22Rv1 (cell line): ENCODE measurements at regions not wholly inside any gene's neighbourhood (a gene's known extent, or its start where the extent isn't known, plus 50 kb on each side); places are given as distances from the start of the nearest gene placed in this dataset.

ENCODE experiments used
- H3K27ac ChIP-seq: fragments of 450-650 bp; 2 replicates; pipeline ENCODE4 v1.5.1; 2017
- ZFX ChIP-seq: fragments of 450-650 bp; IDR thresholded peaks from 2 replicates; pipeline ENCODE4 v1.6.1; 2017; ENCODE audit warnings: antibody characterized with exemption, borderline replicate concordance
- TF ChIP-seq, protein P1 (sequence below): fragments of 450-650 bp; IDR thresholded peaks from 2 replicates; pipeline ENCODE4 v1.5.1; 2017; ENCODE audit warnings: mild to moderate bottlenecking

DNA sequence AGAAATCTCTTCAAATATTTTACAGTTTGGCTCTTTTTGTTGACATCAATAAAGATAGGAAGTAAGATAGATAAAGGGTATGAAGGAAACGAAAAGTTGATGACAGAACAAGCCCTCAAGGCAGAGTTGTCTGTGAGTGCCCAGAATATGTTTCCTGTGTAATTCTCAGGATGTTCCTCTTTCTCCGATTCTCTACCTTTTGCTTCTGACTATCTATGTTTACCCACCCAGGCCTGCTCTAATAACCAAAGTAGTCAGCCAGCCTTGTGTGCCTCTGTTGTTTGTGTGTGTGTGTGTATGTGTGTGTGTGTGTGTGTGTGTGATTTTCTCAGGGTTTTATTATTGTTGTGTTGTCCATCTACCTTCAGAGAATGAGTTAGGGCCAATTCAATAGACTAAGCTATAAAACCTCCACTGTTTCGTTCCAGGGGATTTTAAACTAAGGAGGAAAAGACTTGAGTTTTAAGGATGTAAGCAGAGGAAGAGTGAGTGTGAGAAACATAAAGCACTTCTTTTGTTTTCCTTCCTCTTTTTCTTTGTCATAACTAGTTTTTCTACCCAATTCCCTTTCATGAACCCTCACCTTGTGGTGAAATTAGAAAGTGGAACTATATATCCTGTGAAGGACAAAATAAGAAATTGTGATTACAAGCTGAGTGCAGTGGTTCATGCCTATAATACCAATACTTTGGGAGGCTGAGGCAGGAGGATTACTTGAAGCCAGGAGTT lies 627.4 kb upstream of the NR5A2 start:
- no peak overlapping the region for H3K27ac ChIP-seq
- no peak for TF ChIP-seq ZFX
- TF ChIP-seq, protein P1, sequence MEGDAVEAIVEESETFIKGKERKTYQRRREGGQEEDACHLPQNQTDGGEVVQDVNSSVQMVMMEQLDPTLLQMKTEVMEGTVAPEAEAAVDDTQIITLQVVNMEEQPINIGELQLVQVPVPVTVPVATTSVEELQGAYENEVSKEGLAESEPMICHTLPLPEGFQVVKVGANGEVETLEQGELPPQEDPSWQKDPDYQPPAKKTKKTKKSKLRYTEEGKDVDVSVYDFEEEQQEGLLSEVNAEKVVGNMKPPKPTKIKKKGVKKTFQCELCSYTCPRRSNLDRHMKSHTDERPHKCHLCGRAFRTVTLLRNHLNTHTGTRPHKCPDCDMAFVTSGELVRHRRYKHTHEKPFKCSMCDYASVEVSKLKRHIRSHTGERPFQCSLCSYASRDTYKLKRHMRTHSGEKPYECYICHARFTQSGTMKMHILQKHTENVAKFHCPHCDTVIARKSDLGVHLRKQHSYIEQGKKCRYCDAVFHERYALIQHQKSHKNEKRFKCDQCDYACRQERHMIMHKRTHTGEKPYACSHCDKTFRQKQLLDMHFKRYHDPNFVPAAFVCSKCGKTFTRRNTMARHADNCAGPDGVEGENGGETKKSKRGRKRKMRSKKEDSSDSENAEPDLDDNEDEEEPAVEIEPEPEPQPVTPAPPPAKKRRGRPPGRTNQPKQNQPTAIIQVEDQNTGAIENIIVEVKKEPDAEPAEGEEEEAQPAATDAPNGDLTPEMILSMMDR: no peak

DNA sequence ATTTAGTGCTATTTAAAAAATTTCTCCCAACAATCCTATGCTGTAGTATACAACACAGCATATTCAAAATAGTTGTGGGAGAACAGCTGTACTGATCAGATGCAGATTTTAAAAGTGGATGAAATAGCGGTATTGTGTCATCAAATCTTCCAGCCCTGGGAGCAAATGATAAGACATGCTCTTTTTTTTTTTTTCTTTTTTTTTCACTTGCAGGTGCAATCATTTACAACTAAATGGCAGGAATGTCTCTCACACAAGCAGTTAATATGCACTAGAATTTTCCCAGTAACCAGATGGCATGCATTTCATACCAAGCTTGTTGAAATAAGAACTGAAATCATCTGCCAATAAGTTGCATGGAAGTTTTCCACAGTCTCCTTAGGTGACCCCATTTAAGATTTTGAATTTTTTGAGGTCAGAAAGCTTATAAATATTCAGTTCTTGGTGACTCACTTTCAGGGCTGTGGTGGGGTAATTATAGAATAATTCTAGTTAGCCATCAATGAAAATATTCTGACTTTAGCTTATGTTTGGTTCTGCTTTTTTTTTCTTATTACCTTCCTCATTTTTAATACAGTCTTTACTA lies 623.9 kb upstream of the NR5A2 start:
- H3K27ac ChIP-seq: no peak overlapping the region
- TF ChIP-seq ZFX: no peak
- TF ChIP-seq, protein P1: no peak

DNA sequence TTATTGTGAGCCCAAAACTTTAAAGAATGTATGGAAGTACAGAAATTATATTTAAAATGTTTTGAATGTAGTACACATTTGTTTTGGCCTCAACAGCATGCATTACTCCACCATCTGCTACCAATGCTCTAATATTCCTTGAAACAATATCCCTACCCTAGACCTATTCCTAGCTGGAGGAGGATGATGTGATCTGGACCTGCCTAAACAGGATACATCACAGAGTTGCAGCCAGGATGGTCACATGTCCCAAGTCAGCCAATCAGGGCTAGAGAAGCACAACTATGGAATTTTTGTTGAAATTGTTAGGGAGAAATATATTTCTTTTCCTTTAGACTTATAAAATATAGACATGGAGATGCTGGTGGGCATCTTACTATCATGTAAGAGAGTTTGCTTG lies 623.3 kb upstream of the NR5A2 start:
- H3K27ac ChIP-seq: no peak overlapping the region
- TF ChIP-seq, protein P1: no peak
- no peak for TF ChIP-seq ZFX

DNA sequence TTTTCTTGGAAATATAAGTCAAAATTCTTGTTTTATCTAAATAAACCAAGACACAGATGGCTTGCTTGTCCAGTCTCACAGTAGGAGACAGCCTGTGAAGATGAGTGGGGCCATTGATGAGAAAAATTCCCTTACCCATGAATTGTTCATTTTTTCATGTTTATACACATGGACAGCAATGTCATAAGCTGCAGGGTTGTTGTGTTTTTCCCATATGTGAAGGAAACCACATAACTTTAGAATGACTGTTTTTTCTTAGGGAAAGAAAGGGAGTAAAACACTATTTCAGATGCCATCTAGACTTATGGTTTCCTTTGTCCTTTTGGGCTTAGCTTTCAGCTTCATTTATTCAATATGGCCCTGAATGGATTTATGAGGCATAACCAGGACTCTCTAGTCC lies 622.5 kb upstream of the NR5A2 start:
- H3K27ac ChIP-seq: no peak overlapping the region
- TF ChIP-seq, protein P1: no peak
- TF ChIP-seq ZFX: no peak

DNA sequence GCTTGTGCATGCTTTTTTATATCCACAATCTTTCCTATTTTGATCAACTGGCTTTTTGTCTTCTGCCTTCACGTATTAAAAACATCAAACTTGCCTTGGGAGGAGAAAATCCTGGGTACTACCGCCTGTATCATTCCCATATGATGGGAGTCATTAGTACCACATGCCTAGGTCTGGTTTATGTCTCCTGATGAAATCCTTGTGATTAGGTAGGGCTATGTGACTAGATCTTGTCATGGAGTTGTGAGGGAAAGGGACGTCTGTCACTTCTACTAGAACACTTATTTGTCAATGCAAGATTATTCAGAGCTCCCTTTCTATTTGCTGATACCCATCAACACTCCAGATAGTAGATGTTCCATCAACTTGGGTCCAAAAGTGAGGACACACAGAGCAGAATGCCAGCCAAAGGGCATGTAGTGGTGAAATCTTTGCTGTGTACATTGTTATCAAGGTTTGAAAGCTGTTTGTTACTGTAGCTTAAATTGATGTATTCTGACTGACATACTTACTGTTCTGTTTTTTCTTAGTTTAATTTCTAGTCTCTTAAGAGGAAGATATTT lies 621.8 kb upstream of the NR5A2 start:
- H3K27ac ChIP-seq: no peak overlapping the region
- no peak for TF ChIP-seq ZFX
- TF ChIP-seq, protein P1: no peak

DNA sequence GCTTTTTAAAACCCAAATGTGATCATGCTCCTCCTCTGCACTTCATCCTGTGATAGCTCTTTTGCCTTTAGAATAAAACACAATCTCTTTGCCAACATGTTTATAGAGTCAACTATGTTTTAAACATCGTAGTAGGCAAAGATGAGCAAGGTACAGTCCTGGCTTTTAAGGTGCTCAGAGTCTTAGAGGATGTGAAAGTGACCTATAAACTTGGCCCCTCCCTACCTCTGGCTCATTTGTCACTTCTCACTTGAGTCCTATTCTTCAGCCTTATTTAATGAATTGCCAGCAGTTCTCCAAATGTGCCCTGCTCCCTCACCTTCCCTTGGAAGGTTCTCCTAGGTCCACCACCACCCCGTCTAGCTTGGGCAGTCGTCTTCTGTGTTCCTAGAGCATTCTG lies 617.0 kb upstream of the NR5A2 start:
- TF ChIP-seq, protein P1: no peak
- no peak for TF ChIP-seq ZFX
- H3K27ac ChIP-seq: no peak overlapping the region

DNA sequence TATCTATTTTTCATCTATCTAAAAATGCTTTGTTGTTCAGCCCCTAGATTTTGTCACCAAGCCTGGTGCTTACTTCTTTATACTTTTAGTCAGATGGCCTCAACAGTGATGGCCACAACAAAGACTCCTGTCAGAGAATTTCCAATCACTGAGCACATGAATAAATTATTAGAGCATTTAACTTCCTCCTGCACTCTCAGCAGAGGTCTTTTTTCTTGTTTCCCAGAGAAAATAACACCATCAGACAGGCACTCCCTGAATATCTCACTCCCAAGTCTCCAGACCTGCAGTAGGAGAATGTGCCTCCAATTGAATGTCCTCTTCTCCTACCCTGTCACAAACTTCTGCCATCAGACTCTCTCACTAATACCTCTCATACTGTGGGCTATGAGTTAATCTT lies 616.0 kb upstream of the NR5A2 start:
- no peak overlapping the region for H3K27ac ChIP-seq
- TF ChIP-seq, protein P1: no peak
- TF ChIP-seq ZFX: no peak
